ENCODE measurements at regions not wholly inside any gene's neighbourhood (a gene's known extent, or its start where the extent isn't known, plus 50 kb on each side); places are given as distances from the start of the nearest gene placed in this dataset.

DNA sequence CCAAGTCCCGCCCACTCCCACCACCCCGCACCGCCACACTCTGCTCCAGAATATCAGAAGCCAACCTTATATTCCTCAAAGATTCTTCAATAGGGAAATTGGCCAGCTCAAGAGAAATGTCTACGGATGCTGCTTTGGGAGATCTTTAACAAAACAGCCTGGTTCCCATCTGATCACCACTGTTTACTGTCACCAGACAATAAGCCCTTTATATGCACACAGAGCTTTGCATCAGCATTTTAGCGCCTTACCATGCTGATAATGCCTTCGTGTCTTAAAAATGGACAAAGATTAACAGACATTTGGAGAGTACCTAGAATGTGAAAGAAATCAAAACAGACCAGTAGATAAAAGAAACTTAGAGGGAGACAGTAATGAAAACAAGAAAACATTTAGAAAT is 141.7 kb upstream of the SYT6 start:
- no peak for TF ChIP-seq EP300 (IDR thresholded peaks at IDR 0.05)
- TF ChIP-seq, protein P1, sequence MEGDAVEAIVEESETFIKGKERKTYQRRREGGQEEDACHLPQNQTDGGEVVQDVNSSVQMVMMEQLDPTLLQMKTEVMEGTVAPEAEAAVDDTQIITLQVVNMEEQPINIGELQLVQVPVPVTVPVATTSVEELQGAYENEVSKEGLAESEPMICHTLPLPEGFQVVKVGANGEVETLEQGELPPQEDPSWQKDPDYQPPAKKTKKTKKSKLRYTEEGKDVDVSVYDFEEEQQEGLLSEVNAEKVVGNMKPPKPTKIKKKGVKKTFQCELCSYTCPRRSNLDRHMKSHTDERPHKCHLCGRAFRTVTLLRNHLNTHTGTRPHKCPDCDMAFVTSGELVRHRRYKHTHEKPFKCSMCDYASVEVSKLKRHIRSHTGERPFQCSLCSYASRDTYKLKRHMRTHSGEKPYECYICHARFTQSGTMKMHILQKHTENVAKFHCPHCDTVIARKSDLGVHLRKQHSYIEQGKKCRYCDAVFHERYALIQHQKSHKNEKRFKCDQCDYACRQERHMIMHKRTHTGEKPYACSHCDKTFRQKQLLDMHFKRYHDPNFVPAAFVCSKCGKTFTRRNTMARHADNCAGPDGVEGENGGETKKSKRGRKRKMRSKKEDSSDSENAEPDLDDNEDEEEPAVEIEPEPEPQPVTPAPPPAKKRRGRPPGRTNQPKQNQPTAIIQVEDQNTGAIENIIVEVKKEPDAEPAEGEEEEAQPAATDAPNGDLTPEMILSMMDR (IDR thresholded peaks at IDR 0.05), result no peak

Data from sigmoid colon (tissue), 4 donors.